ENCODE measurements at regions not wholly inside any gene's neighbourhood (a gene's known extent, or its start where the extent isn't known, plus 50 kb on each side); places are given as distances from the start of the nearest gene placed in this dataset.

DNA sequence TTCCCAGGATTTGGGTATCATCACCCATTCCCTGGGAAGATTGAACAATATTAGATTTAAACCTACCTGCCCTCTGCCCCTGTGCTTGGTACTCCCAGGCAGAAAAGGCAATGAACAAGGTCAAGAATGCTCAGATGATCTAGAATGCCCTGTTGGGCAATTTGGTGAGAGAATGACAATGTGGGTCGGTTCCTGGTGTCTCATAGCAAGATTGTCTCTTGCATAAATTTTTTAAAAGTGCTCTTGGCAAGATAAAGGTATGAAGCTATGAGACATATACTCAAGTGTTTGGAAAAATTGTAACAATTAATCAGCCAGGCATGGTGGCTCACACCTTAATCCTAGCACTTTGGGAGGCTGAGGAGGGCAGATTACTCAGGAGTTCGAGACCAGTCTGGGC is 86.0 kb upstream of the OTX2 start:
- DNase-seq (ENCODE audit: low read depth) = no peak
- H3K4me3 ChIP-seq (ENCODE audit: low read length) = no peak overlapping the region
- TF ChIP-seq, protein P1, sequence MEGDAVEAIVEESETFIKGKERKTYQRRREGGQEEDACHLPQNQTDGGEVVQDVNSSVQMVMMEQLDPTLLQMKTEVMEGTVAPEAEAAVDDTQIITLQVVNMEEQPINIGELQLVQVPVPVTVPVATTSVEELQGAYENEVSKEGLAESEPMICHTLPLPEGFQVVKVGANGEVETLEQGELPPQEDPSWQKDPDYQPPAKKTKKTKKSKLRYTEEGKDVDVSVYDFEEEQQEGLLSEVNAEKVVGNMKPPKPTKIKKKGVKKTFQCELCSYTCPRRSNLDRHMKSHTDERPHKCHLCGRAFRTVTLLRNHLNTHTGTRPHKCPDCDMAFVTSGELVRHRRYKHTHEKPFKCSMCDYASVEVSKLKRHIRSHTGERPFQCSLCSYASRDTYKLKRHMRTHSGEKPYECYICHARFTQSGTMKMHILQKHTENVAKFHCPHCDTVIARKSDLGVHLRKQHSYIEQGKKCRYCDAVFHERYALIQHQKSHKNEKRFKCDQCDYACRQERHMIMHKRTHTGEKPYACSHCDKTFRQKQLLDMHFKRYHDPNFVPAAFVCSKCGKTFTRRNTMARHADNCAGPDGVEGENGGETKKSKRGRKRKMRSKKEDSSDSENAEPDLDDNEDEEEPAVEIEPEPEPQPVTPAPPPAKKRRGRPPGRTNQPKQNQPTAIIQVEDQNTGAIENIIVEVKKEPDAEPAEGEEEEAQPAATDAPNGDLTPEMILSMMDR (IDR thresholded peaks at IDR 0.05; ENCODE audit: insufficient read depth, low read depth, low read length, missing control alignments) = no peak

DNA sequence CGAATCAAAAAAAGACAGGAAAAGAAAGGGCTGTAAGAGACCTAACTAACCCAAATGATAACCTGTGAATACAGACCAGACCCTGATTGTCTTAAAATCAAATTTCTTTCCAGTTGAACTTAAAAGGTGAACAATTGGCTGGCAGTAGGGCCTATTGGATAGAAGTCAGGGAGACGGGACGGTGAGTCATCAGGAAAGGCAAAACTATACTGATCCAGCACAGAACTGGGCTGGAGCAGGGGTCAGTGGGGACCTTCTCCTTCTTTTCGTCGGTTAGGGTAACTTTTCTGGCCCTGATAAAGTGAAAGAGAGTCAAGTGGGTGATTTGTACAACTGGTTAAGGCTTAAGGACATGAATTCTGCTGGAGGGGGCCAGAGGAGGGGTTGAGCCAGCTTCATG is 84.9 kb upstream of the OTX2 start:
- TF ChIP-seq, protein P1 (IDR thresholded peaks at IDR 0.05; ENCODE audit: insufficient read depth, low read depth, low read length, missing control alignments) = no peak
- no peak for DNase-seq (ENCODE audit: low read depth)
- H3K4me3 ChIP-seq (ENCODE audit: low read length) = no peak overlapping the region

DNA sequence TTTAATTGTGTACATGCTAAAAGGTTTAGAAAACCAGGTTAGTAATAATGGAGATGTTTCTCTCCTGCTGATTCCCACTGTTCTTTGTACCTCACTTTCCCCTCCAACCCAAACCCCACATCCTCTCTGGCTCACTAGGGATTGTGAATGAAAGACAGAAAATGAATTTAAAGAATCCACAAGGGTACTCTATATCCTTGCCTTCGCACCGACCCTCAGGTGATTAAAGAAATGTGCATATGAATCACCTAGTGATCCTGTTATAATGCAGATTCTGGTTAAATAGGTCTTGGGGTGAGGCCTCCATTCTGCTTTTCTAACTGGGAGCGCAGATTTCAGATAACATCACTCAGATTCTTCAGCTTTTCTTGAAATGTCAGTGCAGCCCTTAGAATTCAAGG is 84.3 kb upstream of the OTX2 start:
- no peak for DNase-seq (ENCODE audit: low read depth)
- no peak overlapping the region for H3K4me3 ChIP-seq (ENCODE audit: low read length)
- TF ChIP-seq, protein P1 (IDR thresholded peaks at IDR 0.05; ENCODE audit: insufficient read depth, low read depth, low read length, missing control alignments) = no peak

DNA sequence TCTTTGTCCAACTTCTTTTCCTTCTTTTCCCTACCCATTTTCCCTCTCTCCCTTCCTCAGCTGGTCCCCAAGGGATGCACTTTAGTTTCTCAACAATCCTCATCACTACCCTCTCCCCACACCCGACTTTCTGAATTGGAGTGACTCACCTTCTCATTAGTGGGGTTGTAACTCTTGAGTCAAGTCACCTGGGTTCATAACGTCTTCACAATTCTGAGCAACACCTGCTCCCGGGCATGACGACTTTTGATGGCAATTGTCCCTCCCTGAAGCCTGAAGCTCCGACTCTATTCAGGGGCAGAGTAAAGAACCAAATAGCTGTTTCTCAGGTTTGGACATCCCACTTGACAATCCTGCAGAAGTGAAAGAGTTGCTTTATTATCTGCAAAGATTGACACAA is 82.7 kb upstream of the OTX2 start:
- H3K4me3 ChIP-seq (ENCODE audit: low read length) = no peak overlapping the region
- TF ChIP-seq, protein P1 (IDR thresholded peaks at IDR 0.05; ENCODE audit: insufficient read depth, low read depth, low read length, missing control alignments) = no peak
- no peak for DNase-seq (ENCODE audit: low read depth)

DNA sequence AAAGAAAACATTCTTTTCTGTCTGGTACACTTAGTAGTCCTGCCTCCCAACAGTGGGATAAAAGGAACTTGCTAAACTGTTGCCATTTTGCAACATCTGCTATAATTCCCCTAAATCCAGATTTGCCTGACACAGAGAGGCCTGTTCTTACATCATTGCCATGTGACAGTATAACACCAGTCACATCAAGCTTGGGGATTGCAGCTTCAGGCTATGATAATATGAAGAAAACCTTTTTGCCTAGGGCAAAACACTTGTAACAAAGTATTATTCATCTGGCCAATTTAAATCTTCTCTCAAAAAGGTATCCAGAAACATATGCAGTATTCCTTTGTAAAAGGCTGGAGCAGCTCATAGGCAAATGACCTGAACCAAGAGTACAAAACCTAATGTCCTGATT is 80.9 kb upstream of the OTX2 start:
- no peak for DNase-seq (ENCODE audit: low read depth)
- TF ChIP-seq, protein P1 (IDR thresholded peaks at IDR 0.05; ENCODE audit: insufficient read depth, low read depth, low read length, missing control alignments) = no peak
- no peak overlapping the region for H3K4me3 ChIP-seq (ENCODE audit: low read length)

DNA sequence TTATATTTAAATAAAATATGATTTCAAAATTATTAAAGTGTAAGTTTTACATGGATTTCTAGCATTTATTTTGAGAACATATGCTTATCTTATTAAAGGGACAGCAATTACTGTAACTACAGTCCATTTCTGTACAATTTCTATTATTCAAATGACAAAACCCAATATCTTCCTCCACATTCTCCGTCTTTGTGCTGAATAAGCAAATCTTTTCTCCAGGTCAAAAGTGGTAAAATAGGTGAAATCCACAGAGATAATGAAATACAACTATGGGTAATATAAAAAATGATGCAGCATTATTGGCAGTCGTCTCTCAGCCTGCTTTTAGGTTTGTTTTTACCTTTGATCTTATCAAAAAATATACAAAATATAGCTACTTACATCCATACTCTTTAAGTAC is 79.4 kb upstream of the OTX2 start:
- H3K4me3 ChIP-seq (ENCODE audit: low read length) = no peak overlapping the region
- no peak for DNase-seq (ENCODE audit: low read depth)
- TF ChIP-seq, protein P1 (IDR thresholded peaks at IDR 0.05; ENCODE audit: insufficient read depth, low read depth, low read length, missing control alignments) = no peak

DNA sequence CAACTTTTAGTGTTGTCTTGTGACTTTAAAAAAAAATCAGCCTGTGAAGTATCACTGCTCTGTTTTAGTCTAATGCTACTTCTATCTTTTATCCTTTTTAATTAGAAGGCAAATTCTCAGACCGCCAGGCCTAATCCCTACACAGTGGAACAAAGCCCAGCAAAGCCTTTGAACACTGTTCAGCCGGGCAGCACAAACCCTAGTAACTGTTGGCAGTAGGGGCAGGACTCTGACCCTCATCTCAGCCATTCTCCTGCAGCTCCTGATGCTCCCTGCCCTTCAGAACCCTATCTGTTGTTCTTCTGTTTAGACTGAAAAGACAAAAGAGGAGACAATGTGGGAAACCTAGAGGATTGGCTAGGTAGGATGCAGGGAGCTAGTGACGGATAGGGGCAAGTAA is 78.0 kb upstream of the OTX2 start:
- DNase-seq (ENCODE audit: low read depth) = no peak
- no peak overlapping the region for H3K4me3 ChIP-seq (ENCODE audit: low read length)
- TF ChIP-seq, protein P1 (IDR thresholded peaks at IDR 0.05; ENCODE audit: insufficient read depth, low read depth, low read length, missing control alignments) = no peak
